GM21423 (cell line): ENCODE measurements at regions not wholly inside any gene's neighbourhood (a gene's known extent, or its start where the extent isn't known, plus 50 kb on each side); places are given as distances from the start of the nearest gene placed in this dataset.
"Not testable (repeated sequence)": the region's sequence is repeated elsewhere in the genome, so short reads cannot be mapped to it uniquely, and the experiment has no call there.

ENCODE experiments used
- ATAC-seq: cut with Tn5 transposase; IDR thresholded peaks from one replicate; pipeline ENCODE4 v1.9.1; 2021; ENCODE audit warnings: mild to moderate bottlenecking, moderate library complexity; ENCODE audit not compliant: unreplicated experiment

DNA sequence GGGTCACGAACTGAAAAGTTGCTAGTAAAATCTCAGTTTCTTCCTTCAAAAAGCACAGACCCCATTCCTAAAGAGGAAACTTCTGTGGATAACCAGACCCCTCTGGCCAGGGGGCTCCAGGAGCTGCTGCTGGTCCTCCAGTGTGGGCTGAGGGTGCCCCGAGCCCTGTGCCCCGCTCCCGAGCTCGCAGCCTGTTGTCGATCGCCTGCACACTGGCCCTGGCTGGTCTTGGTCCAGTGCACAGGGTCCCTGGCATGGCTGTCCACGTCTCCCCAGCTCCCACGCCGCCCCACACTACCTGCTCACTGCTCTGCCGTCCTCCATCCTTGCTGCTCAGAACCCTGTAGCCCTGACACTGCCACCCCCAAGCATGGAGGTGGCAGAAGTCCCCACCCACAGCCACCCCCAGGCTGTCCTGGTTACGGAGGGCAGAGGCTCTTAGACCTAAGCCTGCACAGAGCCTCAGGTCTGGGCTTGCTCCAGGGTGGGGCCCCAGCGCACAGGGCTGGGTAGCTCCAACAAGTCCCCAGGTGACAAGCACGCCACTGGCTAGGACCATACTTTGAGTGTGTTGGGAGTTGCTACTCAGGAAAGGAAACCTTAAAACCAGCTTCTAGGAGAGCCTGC, 87.0 kb downstream of the PLXNA1 start:
- no peak for ATAC-seq

DNA sequence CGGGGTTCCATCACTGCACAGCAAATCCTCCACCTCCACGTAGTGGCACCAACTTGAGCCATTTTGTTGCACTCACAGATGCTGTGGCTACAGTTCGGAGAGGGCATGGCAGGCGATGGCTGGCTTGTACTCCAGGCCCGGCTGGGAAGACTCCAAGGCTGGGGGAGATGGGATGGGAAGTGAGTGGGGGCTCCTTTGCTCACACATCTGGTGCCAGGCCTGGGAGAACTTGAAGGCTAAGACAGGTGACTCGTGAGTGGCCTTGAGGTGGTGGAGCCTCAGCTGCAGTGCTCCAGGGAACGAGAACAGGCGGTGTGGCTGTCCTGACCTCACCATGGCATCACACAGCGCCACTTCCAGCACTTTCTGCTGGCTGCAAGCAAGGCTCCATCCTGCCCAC, 87.9 kb downstream of the PLXNA1 start:
- no peak for ATAC-seq

DNA sequence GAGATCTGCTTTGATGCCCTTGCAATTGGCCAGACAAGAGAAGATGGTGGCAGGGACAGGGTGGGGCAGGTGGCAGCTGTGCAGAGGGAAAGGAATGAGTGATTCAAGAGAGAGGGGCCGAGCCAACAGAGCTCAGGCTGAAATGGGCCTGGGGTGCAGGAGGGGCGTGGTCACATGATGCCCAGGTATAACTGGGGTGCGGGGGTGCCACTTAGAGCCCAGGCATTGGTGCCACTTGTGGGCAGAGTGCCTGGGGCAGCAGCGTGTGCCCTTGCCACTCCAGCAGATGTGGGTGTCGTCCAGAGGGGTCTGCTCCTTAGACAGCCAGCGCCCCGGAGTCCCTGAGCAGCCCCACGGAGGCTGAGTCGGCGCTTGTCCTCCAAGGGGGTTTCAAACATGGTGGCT, 88.7 kb downstream of the PLXNA1 start:
- no peak for ATAC-seq

DNA sequence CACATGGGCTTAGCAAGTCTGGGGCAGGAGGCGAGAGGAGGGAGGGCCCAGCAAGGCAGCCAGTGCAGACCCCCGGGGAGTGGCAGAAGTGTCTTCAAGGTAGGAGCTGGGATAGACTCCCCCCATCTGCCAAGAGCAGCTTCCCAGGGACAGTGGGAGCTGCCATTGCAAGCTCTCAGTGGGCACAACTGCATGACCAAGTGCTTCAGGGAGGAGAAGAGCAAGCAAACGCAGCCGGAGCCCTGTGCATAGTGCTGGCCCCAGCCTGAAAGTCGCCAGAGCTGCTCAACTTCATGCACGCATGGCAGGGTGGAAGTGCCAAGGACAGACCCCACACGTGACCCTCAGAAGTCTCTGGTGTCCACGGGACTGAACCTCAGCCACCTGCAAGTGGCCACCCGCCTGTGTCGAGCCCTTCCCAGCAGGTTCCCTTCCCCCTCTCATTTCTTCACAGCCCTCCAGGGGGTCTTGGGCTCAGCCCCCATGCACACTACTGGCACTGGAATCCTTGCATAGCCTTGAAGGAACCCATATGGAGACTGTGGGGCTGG, 89.4 kb downstream of the PLXNA1 start:
- no peak for ATAC-seq

DNA sequence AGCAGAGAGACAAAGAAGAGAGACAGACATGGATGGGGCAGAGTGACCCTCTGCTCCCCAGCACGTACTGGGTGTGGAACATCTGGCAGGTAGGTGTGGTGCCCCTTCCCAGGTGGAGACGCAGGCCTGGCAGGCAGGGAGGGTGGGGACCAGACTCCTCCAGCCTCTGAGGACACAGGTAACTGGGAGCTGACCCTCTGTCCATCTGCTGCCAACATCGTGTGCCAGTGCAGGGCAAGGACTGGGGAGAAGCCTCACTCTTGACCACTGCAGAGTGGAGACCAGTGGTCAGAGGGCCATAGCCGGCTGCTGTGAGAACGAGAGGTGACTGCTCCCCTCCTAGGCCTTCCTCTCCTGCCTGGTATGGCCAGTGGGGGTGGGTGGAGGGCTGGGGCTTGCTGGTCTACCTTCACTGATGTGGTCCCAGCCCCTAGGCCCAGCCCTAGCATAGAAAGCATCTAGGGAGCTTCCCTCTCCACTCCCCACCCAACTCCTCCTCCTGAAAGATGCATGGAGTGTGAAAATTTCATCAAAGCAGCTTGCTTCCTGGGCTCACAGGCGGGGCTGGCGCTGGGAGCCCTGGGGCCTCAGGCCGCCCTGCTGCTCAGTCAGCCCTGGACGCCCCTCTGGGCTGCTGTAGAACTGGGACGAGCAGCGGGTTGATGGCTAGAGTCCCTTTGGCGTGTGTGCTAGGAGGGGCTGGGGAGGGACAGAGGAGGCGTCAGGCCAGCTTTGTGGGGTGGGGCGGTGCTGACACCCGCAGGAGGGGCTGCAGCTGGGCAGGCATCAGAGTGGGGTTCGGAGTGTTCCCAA, 90.3 kb downstream of the PLXNA1 start:
- no peak for ATAC-seq

DNA sequence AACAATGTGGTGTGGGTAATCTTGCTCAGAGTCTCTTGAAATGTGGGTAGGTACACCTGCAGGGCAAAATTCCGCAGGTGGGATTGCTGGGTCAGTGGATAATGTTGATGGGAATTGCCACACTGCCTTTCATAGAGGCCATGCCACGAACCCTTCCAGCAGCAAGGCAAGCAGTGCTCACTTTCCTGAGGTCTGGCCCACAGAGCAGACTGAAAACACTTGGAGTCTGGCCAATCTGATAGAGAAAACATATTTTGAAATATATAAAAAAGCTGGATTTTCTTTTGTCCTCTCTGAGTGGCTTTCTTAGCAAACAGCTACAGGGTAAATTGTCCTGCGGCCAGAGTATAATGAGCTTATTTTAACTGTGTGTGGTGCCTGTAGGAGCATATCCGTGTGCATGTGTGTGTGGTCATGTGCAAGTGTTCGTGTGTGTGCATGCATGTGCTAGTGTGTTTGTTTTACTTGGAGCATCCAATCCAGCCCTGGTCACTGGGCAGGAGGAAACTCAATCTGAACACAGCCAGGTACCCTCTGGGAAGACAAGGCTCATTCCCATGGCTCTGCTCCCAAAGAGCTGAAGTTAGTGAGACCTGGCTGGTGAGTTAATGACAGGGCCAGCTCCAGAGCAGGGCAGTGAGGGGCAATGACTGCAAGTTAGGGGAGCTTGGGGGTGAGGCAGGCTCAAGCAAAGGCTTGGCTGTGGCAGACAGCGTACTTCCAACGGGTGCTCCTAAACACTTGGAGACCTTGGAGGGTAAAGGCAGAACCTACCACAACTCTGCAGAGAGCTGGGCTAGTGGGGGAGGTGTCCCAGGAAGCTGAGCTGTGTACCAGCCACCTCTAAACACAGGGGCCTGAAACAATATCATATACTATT, 91.3 kb downstream of the PLXNA1 start:
- ATAC-seq, result no peak

DNA sequence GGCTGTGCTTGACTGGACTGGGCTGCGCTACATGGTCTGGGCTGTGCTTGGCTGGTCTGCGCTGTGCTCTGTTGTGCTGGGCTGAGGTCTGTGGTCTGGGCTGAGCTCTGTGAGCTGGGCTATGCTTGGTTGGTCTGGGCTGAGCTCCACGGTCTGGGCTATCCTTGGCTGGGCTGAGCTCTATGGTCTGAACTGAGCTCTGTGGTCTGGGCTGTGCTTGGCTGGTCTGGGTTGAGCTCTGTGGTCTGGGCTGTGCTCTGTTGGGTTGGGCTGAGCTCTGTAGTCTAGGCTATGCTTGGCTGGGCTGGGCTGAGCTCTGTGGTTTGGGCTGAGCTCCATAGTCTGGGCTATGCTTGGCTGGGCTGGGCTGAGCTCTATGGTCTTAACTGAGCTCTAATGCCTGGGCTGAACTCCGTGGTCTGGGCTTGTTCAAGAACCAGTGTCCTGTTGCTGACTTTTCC, 92.0 kb downstream of the PLXNA1 start:
- peak; percentile 85 for ATAC-seq

DNA sequence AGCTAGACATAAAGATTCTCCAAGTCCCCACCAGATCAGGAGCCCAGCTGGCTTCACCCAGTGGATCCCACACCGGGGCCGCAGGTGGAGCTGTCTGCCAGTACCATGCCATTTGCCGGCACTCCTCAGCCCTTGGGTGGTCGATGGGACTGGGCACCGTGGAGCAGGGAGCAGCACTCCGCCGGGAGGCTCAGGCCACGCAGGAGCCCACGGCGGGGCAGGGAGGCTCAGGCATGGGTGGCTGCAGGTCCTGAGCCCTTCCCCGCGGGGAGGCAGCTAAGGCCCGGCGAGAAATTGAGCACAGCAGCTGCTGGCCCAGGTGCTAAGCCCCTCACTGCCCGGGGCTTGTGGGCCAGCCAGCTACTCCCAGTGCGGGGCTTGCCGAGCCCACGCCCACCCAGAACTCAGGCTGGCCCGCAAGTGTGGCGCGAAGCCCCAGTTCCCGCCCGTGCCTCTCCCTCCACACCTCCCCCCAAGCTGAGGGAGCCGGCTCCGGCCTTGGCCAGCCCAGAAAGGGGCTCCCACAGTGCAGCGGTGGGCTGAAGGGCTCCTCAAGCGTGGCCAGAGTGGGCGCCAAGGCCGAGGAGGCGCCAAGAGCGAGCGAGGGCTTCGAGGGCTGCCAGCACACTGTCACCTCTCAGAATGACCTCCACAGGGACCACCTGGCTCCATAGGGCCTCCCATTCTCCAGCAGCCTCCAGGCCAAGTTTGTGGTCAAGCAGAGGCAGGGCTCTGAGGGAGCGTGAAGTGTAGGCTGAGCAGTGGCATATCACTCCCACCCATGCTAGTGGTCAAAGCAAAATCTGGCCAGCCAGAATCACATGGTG, 93.5 kb downstream of the PLXNA1 start:
- ATAC-seq, result not testable (repeated sequence)

DNA sequence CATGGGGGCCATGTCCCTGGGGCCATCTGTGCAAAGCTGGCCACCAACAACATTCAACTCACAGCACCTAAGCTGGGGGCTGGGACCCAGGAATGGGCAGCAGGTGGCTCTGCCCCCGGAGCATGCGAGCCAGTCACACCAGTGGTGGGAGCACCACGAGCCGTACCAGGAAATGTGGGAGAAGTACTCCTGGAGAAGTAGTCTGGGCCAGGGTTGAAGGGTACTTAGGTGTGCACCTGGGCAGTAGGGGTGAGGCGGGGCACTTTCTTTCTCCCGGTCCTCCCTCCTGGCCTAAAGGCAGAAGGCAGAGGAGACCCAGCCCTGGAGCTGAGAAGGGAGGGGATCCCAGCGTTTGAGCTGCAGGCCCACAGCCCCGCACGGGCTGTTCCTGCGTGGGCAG, 94.2 kb downstream of the PLXNA1 start:
- no peak for ATAC-seq

DNA sequence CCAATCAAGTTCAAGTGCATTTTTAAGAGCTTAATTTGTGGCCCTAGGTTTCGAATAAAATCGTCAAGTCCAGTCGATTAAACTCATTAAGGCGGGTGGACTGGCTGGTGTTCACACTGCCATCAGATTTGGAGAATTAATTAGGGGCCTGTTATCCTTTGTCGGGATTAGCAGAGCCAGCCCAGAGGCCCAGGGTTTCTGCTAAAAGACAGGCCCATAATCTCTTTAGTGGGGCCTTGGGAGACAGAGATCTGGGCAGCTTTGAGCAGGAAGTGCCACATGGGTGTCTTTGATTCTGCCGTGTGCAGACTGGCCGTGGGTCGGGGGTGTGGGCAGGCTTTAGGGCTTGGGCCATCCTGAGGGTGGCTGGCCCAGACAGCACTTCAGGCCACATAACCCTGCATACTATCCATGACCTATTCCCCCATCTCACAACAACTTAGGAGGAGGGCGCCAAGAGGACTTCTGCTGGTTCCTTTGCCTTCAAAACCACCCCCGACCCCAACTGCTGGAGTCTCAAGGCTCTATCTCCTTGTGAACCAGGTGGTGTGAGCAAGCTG, 94.7 kb downstream of the PLXNA1 start:
- ATAC-seq, result no peak

DNA sequence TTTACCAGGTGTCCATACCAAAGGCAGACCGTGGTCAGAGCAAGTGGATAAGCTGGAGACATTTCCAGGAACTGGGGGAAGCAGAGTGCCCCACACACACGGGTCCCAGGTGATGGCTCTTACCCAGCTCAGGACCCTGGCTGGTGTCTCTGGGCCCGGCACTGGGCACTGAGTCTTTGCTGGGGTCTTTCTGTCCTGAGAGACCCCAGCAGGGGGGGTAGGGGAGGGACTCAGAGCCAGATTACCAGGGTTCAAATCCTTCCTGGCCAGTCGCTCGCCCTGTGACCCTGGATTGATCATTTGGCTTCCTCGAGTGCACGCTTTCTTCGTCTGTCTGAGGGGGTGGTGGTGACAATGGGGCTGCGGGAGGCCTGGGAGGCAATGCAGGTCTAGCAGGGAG, 95.7 kb downstream of the PLXNA1 start:
- no peak for ATAC-seq

DNA sequence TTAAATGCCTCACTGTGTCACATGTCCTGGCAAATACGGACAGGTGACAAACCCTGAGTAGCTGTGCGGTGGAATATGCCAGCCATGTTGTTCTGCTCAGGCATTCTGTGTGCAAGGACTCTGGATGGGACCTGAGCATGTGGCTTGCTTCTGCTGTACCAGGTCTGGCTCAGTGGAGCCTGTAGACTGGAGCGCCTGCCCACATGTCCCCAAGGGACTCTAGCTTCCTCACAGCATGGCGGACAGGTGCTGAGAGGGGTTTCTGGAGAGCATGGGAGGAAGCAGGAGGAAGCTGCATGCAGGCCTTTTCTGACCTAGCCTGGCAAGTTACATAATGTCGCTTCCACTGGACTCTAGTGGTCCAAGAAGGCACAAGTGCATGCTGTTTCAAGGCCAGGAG, 96.3 kb downstream of the PLXNA1 start:
- ATAC-seq, result no peak

DNA sequence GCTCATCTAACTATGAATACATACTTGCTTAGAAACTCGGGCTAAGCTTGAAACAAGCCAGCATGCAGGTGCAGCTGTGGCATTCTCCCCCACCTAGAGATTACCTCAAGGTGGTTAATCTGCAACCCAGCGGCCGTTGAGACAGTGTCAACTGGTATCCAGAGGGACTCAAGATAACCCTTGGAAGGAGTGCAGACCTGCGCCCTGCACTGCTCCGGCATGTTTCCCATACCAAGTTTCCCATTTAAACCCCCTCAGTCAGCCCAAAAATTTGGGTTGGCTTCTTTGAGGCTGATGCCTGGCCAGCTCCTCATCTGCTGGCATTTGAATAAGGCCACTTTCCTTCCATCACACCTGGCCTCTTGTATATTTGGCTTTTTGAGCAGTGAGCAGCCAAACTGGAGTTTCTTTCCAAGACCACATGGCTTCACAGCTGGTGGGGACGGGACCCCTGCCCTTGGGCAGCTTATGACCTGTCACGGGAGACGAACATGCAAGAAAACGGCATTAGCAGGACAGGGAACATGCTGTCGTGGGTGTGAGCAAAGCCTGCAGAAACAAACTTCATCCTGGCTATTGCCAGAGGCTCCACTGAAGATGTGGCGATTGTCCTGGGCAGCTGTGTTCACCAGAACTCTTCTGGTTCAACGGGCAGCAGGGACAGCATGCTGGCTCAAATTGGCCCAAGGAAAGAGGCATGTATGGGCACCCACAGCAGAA, 98.2 kb downstream of the PLXNA1 start:
- no peak for ATAC-seq

DNA sequence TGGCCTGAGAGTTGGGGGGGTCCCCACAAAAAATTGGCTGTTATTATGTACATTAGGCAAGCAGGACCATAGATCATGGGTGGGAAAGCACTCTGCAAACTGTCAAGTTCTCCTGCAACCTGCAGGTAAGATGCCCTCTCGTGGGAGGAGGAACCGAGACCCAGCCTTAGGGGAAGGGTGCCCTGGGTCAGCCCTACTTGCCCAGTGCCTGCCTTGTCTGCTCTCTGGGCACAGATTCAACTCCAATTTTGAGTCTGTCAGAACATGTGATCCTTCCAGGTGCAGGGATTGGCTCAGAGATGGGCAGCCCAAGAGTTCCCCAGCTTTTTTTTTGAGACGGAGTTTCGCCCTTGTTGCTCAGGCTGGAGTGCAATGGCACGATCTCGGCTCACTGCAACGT, 99.2 kb downstream of the PLXNA1 start:
- ATAC-seq, result no peak

DNA sequence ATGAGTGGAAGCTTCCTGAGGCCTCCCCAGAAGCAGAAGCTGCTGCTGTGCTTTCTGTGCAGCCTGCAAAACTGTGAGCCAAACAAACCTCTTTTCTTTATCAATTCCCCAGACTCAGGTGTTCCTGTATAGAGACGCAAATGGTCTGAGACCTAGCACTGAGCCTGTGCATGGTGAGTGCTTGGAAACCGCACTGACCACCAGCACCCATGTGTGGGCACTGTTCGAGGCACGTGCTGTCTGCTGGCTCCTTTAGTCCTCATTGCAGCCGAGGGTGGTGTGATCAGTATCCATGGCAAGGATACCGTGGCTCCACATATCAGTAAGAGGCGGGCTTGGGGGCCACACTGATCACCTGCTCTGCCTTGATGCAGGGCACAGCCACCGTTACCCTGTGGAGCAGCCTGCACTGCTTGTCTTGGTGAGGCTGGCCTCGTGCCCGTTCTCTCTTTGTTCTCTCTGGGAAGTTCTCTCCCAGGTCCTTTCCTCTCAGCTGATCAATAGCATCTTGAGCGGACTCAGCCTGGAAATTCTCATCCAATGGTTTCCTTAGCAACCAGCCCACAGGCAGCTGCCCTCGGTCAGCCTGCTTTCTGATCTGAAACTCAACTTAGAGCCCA, 101.0 kb downstream of the PLXNA1 start:
- ATAC-seq, result no peak

DNA sequence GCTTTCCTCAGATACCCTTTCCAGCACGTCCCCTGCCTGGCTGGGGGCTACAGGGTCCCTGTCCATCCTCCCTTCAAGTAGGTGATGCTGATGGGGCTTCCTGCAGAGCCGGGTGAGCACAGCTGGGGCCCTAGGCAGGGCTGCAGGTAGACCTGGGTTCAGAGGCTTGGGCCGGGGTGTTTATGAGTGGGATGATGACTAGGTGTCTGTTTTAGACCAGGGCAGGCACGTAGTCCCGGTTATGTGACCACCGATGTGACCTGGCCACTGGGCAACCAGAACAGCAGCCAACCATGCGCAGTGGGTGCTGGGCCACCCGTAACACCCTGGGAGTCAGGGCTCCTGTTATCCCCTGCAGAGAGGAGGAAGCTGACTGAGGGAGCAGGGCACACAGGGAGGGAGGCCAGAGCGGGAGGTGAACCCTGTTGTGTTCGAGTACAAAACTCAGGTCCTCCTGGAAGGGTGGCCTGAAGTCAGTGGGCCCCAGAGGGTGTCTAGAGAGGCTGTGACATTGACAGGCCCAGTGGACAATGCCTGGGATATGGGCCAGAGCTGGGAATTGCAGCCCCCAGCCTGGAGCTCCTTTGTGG, 101.6 kb downstream of the PLXNA1 start:
- ATAC-seq, result no peak

DNA sequence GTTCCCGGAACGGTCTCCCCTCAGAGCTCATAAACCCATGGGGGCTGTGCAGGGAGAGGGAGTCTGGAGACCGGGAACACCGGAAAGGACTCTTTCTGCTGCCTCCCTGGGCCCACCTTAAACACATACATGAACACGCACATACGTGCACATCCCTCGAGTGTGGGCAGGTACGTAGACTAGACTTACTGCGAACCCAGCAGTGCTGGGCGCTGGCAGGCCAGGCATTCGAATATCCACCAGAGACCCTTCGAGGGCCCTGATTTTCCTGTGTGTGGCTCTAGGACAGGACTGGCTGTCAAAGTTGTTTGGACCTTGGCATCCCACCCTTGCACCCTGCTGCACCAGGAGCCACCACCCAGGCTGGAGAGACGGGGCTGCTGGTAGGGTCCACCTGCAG, 102.7 kb downstream of the PLXNA1 start:
- no peak for ATAC-seq

DNA sequence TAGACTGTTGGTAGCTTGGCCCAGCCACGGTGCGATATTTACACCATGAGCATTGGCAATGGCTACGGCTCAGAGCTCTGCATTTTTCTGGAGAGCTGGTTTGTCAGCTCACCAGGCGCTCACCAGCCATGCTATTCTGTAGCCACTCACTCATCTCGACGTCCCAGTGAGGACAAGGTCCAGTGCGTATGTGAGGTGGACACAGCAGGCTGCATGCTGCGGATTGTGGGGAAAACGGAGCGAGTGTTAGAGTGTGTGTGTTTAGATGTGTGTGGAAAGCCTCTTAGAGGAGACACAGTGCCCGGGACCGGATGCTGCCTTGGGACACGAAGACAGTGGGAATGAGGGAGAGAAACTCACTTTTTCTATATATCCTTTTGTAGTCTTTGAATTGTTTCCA, 103.7 kb downstream of the PLXNA1 start:
- ATAC-seq, result not testable (repeated sequence)

DNA sequence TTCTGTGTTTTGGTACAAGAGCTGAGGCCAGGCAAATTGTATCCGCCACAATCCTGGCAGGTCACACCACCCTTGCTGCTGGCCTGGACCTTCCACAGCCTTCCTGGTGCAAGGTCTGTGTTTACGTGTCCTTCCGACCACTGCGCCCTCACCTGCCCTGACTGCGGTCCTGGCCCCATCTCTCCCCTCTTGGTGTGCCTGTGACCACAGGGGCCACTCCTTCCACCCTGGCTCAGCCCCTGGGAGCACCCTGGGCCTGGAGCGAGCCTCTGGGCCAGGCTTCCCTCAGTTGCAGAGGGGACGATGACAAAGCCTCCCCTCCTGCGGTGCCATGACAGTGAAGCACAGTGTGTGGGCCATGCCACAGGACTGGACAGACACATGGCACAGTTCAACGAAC, 104.5 kb downstream of the PLXNA1 start:
- no peak for ATAC-seq
